ENCODE measurements at regions not wholly inside any gene's neighbourhood (a gene's known extent, or its start where the extent isn't known, plus 50 kb on each side); places are given as distances from the start of the nearest gene placed in this dataset.

- Histone ChIP-seq H3K9me3 (no peaks in the 10 kb centered on the region), H3K4me1 (peaks cover 0 to 18% (median 3%) of the 10 kb centered on the region in 6 donors), H3K27ac (no peak overlapping the region), H3K36me3 (no peaks in the 10 kb centered on the region), H3K27me3 (replicated peaks in 1 of 7) (peaks cover 0 to 58% (median 7%) of the 10 kb centered on the region in 7 donors), H3K4me3 (no peak overlapping the region)
- no peak for TF ChIP-seq POLR2A (IDR thresholded peaks at IDR 0.05)
- DNase-seq, result no peak
- intact Hi-C loops (cut with DNase I; ENCODE audit: low total_unique reads), result no loop called here
- WGBS, 5 donors, result 66 to 85% (median 82%) methylated on average over 7 to 13 of the region's 13 CpGs
These were observed 85.3 kb downstream of the ENGASE start for GRCh38 chr17:79159926-79160325.

GRCh38 chr17:79159471-79159870 lies 84.8 kb downstream of the ENGASE start:
- TF ChIP-seq POLR2A (IDR thresholded peaks at IDR 0.05) (no peak), CTCF (IDR thresholded peaks at IDR 0.05 in 8 of 11, conservative IDR thresholded peaks at IDR 0.05 in 3 of 11) (no peak), POLR2AphosphoS5 (IDR thresholded peaks at IDR 0.05) (no peak)
- Histone ChIP-seq H3K36me3 (no peaks in the 10 kb centered on the region), H3K27ac (no peak overlapping the region), H3K4me3 (no peak overlapping the region), H3K4me1 (peaks cover 0 to 22% (median 3%) of the 10 kb centered on the region in 6 donors), H3K27me3 (replicated peaks in 1 of 7) (peaks cover 0 to 58% (median 4%) of the 10 kb centered on the region in 7 donors), H3K9me3 (no peaks in the 10 kb centered on the region)
- intact Hi-C loops (cut with DNase I; ENCODE audit: low total_unique reads), result no loop called here
- 77 to 96% (median 88%) methylated on average over 6 of the region's 6 CpGs for WGBS, 5 donors
- DNase-seq, result no peak

DNA sequence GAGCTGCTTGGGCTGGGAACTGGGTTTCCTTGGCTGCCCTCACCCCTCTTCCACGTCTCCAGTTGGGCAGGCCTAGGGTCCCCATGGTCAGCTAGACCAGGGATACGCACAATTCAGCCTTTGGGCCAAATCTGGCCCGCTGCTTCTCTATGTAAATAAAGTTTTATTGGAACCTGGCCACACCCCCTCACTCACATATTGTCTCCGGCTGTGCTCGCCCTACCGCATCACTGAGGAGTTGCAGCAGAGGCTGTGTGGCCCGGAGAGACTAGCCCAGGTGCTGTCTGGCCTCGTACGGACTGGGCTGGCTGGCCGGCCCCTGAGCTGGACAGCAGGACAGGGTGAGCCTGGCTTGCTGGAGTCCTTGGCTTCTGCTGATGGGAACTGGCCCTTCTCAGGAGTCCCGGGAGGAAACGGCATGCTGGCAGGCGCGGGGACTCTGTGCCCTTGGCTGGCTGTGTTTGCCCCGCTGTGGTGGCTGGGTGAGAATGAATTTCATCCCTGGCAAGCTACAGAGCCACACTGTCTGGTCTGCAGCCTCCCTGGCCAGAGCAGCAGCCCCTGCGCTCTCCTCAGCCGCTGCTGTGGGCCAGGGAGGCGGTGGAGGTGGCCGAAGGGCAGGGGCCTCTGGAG lies 82.0 kb downstream of the ENGASE start:
- peak; percentile 13 to 53 (median 27) for TF ChIP-seq POLR2AphosphoS5 (IDR thresholded peaks at IDR 0.05)
- TF ChIP-seq POLR2A (IDR thresholded peaks at IDR 0.05), result no peak
- intact Hi-C loops (cut with DNase I; ENCODE audit: low total_unique reads), result no loop called here
- Histone ChIP-seq H3K9me3 (no peaks in the 10 kb centered on the region), H3K27ac (no peak overlapping the region), H3K36me3 (no peaks in the 10 kb centered on the region), H3K4me3 (no peak overlapping the region), H3K27me3 (replicated peaks in 1 of 7) (peaks cover 0 to 69% (median 0%) of the 10 kb centered on the region in 7 donors), H3K4me1 (peaks cover 0 to 40% (median 3%) of the 10 kb centered on the region in 6 donors)
- 61 to 82% (median 79%) methylated on average over 19 of the region's 19 CpGs for WGBS, 5 donors
- DNase-seq, result no peak

DNA sequence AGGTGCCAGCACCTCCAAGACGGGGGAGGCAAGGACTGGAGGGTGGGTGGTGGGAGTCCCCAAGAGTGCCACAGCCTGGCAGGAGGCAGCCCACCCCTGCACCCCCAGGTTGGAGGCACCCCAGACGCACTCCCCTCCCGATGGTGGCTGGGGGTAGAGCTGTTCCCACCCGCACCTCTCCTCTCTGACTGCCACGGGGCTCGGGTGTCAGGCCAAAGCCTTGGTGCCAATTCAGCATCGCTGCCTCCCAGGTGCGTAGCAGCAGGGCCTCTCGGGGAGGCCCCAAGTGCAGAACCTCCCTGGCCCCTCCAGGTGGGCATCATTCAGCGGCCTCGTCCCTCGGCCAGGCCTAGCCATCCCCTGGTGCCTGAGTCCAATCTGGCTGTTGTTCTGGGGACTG lies 81.1 kb downstream of the ENGASE start:
- TF ChIP-seq POLR2AphosphoS5 (IDR thresholded peaks at IDR 0.05) (no peak), CTCF (IDR thresholded peaks at IDR 0.05 in 8 of 11, conservative IDR thresholded peaks at IDR 0.05 in 3 of 11) (no peak), POLR2A (IDR thresholded peaks at IDR 0.05) (no peak)
- Histone ChIP-seq H3K4me3 (no peak overlapping the region), H3K27ac (no peak overlapping the region), H3K4me1 (peaks cover 0 to 33% (median 0%) of the 10 kb centered on the region in 6 donors), H3K36me3 (no peaks in the 10 kb centered on the region), H3K27me3 (replicated peaks in 1 of 7) (peaks cover 0 to 75% (median 5%) of the 10 kb centered on the region in 7 donors), H3K9me3 (no peaks in the 10 kb centered on the region)
- no peak for DNase-seq
- intact Hi-C loops (cut with DNase I; ENCODE audit: low total_unique reads), result no loop called here
- 82 to 85% (median 84%) methylated on average over 9 to 12 of the region's 12 CpGs for WGBS, 5 donors

GRCh38 chr17:79154951-79155585 lies 80.4 kb downstream of the ENGASE start:
- Histone ChIP-seq H3K36me3 (no peaks in the 10 kb centered on the region), H3K27ac (no peak overlapping the region), H3K9me3 (no peaks in the 10 kb centered on the region), H3K4me1 (peaks cover 0 to 33% (median 0%) of the 10 kb centered on the region in 6 donors), H3K27me3 (replicated peaks in 1 of 7) (peaks cover 0 to 81% (median 7%) of the 10 kb centered on the region in 7 donors), H3K4me3 (no peak overlapping the region)
- intact Hi-C loops (cut with DNase I; ENCODE audit: low total_unique reads), result no loop called here
- TF ChIP-seq POLR2A (IDR thresholded peaks at IDR 0.05), result no peak
- TF ChIP-seq CTCF (IDR thresholded peaks at IDR 0.05 in 8 of 11, conservative IDR thresholded peaks at IDR 0.05 in 3 of 11), result no peak
- no peak for TF ChIP-seq POLR2AphosphoS5 (IDR thresholded peaks at IDR 0.05)
- DNase-seq, result no peak
- 67 to 75% (median 73%) methylated on average over 15 to 31 of the region's 31 CpGs for WGBS, 5 donors
